Neural progenitor cell (in vitro differentiated cells): ENCODE measurements at regions not wholly inside any gene's neighbourhood (a gene's known extent, or its start where the extent isn't known, plus 50 kb on each side); places are given as distances from the start of the nearest gene placed in this dataset.

ENCODE experiments used
- DNase-seq: peaks from one replicate; pipeline ENCODE4 v3.0.0-alpha.2; 2016; ENCODE audit warnings: low spot score
- H2AFZ ChIP-seq: fragments of 200-600 bp; sonication (generic); replicated peaks from 2 replicates; pipeline ENCODE4 v1.6.1; 2016; ENCODE audit warnings: antibody characterized with exemption
- H3F3A ChIP-seq: fragments of 200-600 bp; sonication (generic); 2 replicates; pipeline ENCODE4 v1.6.1; 2016; ENCODE audit warnings: antibody characterized with exemption, low read depth
- H3K27ac ChIP-seq: fragments of 200-600 bp; sonication (generic); 2 replicates; pipeline ENCODE4 v1.5.1; 2016; ENCODE audit warnings: mild to moderate bottlenecking
- H3K27me3 ChIP-seq: fragments of 200-600 bp; sonication (generic); 2 replicates; pipeline ENCODE4 v1.6.1; 2016; ENCODE audit warnings: mild to moderate bottlenecking, moderate library complexity
- H3K36me3 ChIP-seq: fragments of 200-600 bp; sonication (generic); 2 replicates; pipeline ENCODE4 v1.5.1; 2016
- H3K4me1 ChIP-seq: fragments of 200-600 bp; sonication (generic); 2 replicates; pipeline ENCODE4 v1.6.1; 2016; ENCODE audit warnings: mixed run types
- H3K4me2 ChIP-seq: fragments of 200-600 bp; sonication (generic); 2 replicates; pipeline ENCODE4 v1.6.1; 2016
- H3K4me3 ChIP-seq: fragments of 200-600 bp; sonication (generic); 2 replicates; pipeline ENCODE4 v1.5.1; 2016
- H3K79me2 ChIP-seq: fragments of 200-600 bp; sonication (generic); 2 replicates; pipeline ENCODE4 v1.6.1; 2016; ENCODE audit warnings: low read depth
- H3K9ac ChIP-seq: fragments of 200-600 bp; sonication (generic); 2 replicates; pipeline ENCODE4 v1.6.1; 2016
- H3K9me3 ChIP-seq: fragments of 200-600 bp; sonication (generic); 2 replicates; pipeline ENCODE4 v1.5.1; 2016; ENCODE audit warnings: low read depth
- H4K20me1 ChIP-seq: fragments of 200-600 bp; sonication (generic); 2 replicates; pipeline ENCODE4 v1.6.1; 2016; ENCODE audit warnings: low read depth
- H3K27ac Mint-ChIP-seq: 3 replicates; pipeline ENCODE4 v1.8.0; 2021; ENCODE audit warnings: mixed read lengths
- H3K27me3 Mint-ChIP-seq: 2 replicates; pipeline ENCODE4 v1.8.0; 2022; ENCODE audit warnings: low read depth, mild to moderate bottlenecking, inconsistent platforms, moderate library complexity, mixed read lengths; ENCODE audit not compliant: insufficient read depth
- H3K36me3 Mint-ChIP-seq: 3 replicates; pipeline ENCODE4 v1.8.0; 2021; ENCODE audit warnings: mixed read lengths
- H3K4me1 Mint-ChIP-seq: 3 replicates; pipeline ENCODE4 v1.8.0; 2021; ENCODE audit warnings: mixed read lengths
- H3K4me3 Mint-ChIP-seq: 3 replicates; pipeline ENCODE4 v1.8.0; 2021; ENCODE audit warnings: mild to moderate bottlenecking, moderate library complexity, mixed read lengths
- H3K9me3 Mint-ChIP-seq: 3 replicates; pipeline ENCODE4 v1.8.0; 2020; ENCODE audit warnings: mixed read lengths
- CTCF ChIP-seq: fragments of 200-600 bp; sonication (generic); IDR thresholded peaks from 2 replicates; pipeline ENCODE4 v1.5.1; 2017; ENCODE audit warnings: antibody characterized with exemption, mild to moderate bottlenecking
- EZH2 ChIP-seq: fragments of 200-600 bp; sonication (generic); IDR thresholded peaks from 2 replicates; pipeline ENCODE4 v1.6.1; 2017; ENCODE audit warnings: antibody characterized with exemption, mild to moderate bottlenecking, moderate library complexity
- EZH2phosphoT487 ChIP-seq: fragments of 200-600 bp; sonication (generic); IDR thresholded peaks from 2 replicates; pipeline ENCODE4 v1.6.1; 2017; ENCODE audit warnings: antibody characterized with exemption

GRCh38 chr6:133034509-133035206 lies 206.5 kb upstream of the EYA4 start:
- H3K27me3 Mint-ChIP-seq, result no peaks in the 10 kb centered on the region
- H3K4me2 ChIP-seq, result no peak overlapping the region
- H2AFZ ChIP-seq, result no peak overlapping the region
- TF ChIP-seq EZH2, result no peak
- no peak for TF ChIP-seq EZH2phosphoT487
- TF ChIP-seq CTCF, result no peak
- H3K9ac ChIP-seq, result no peak overlapping the region
- H3K27me3 ChIP-seq, result no peaks in the 10 kb centered on the region
- H3K36me3 ChIP-seq, result no peaks in the 10 kb centered on the region
- peaks cover 2% of the 10 kb centered on the region for H3K9me3 Mint-ChIP-seq
- no peaks in the 10 kb centered on the region for H3K4me1 ChIP-seq
- H3K4me1 Mint-ChIP-seq, result no peaks in the 10 kb centered on the region
- H3F3A ChIP-seq, result no peaks in the 10 kb centered on the region
- H3K27ac ChIP-seq, result no peak overlapping the region
- DNase-seq, result no peak
- no peak overlapping the region for H3K4me3 ChIP-seq
- H4K20me1 ChIP-seq, result no peaks in the 10 kb centered on the region
- no peaks in the 10 kb centered on the region for H3K9me3 ChIP-seq
- H3K79me2 ChIP-seq, result no peaks in the 10 kb centered on the region
- H3K36me3 Mint-ChIP-seq, result no peaks in the 10 kb centered on the region
- H3K27ac Mint-ChIP-seq, result no peak overlapping the region
- no peak overlapping the region for H3K4me3 Mint-ChIP-seq

- H2AFZ ChIP-seq, result no peak overlapping the region
- no peak overlapping the region for H3K27ac Mint-ChIP-seq
- peak; percentile 33 for DNase-seq
- H3K27me3 ChIP-seq, result no peaks in the 10 kb centered on the region
- H3K4me2 ChIP-seq, result no peak overlapping the region
- H3K4me1 Mint-ChIP-seq, result peaks cover 9% of the 10 kb centered on the region
- H3K4me3 ChIP-seq, result no peak overlapping the region
- H3K9me3 ChIP-seq, result no peaks in the 10 kb centered on the region
- no peaks in the 10 kb centered on the region for H3K27me3 Mint-ChIP-seq
- H3K27ac ChIP-seq, result no peak overlapping the region
- no peak overlapping the region for H3K9ac ChIP-seq
- no peaks in the 10 kb centered on the region for H3K36me3 Mint-ChIP-seq
- no peaks in the 10 kb centered on the region for H4K20me1 ChIP-seq
- H3K4me3 Mint-ChIP-seq, result no peak overlapping the region
- no peaks in the 10 kb centered on the region for H3K9me3 Mint-ChIP-seq
- no peaks in the 10 kb centered on the region for H3K4me1 ChIP-seq
- no peaks in the 10 kb centered on the region for H3K36me3 ChIP-seq
- TF ChIP-seq EZH2 (no peak), CTCF (peak; percentile 61)
- H3K79me2 ChIP-seq, result no peaks in the 10 kb centered on the region
- no peaks in the 10 kb centered on the region for H3F3A ChIP-seq
Observed at GRCh38 chr6:133040094-133040802, 200.9 kb upstream of the EYA4 start.

GRCh38 chr6:133040803-133041419 lies 200.2 kb upstream of the EYA4 start:
- H3K4me3 ChIP-seq, result no peak overlapping the region
- H2AFZ ChIP-seq, result no peak overlapping the region
- H3K4me2 ChIP-seq, result no peak overlapping the region
- H3K4me1 Mint-ChIP-seq, result peaks cover 9% of the 10 kb centered on the region
- DNase-seq, result no peak
- TF ChIP-seq CTCF (no peak), EZH2phosphoT487 (no peak), EZH2 (no peak)
- no peaks in the 10 kb centered on the region for H3K36me3 ChIP-seq
- H3K79me2 ChIP-seq, result no peaks in the 10 kb centered on the region
- H3K9me3 Mint-ChIP-seq, result no peaks in the 10 kb centered on the region
- no peak overlapping the region for H3K4me3 Mint-ChIP-seq
- H3K36me3 Mint-ChIP-seq, result no peaks in the 10 kb centered on the region
- no peak overlapping the region for H3K9ac ChIP-seq
- H3F3A ChIP-seq, result no peaks in the 10 kb centered on the region
- no peaks in the 10 kb centered on the region for H3K27me3 Mint-ChIP-seq
- no peaks in the 10 kb centered on the region for H3K9me3 ChIP-seq
- no peaks in the 10 kb centered on the region for H3K4me1 ChIP-seq
- no peak overlapping the region for H3K27ac ChIP-seq
- no peaks in the 10 kb centered on the region for H4K20me1 ChIP-seq
- H3K27ac Mint-ChIP-seq, result no peak overlapping the region
- H3K27me3 ChIP-seq, result no peaks in the 10 kb centered on the region
